Ovary (tissue), 7 donors: ENCODE measurements at regions not wholly inside any gene's neighbourhood (a gene's known extent, or its start where the extent isn't known, plus 50 kb on each side); places are given as distances from the start of the nearest gene placed in this dataset.

Experiments used
- DNase-seq, 5 donors: peaks; one replicate each; pipeline ENCODE4 v3.0.0-alpha.2; 2019 to 2020
- H3K27ac ChIP-seq, 2 donors: fragments of 200-600 bp; one replicate each; pipeline versions ENCODE4 v1.5.1 to v1.8.0; 2019 to 2022
- H3K27me3 ChIP-seq: fragments of 200-600 bp; one replicate; pipeline ENCODE4 v1.8.0; 2022
- H3K36me3 ChIP-seq: fragments of 200-600 bp; sonication (generic); one replicate; pipeline ENCODE4 v1.5.1; 2019
- H3K4me1 ChIP-seq: one replicate; pipeline ENCODE4 v1.8.1; 2013; ENCODE audit warnings: mild to moderate bottlenecking, moderate library complexity; ENCODE audit not compliant: insufficient read depth
- H3K4me3 ChIP-seq: fragments of 200-600 bp; sonication (generic); one replicate; pipeline ENCODE4 v1.5.1; 2017
- H3K9me3 ChIP-seq, 2 donors: fragments of 200-600 bp in 1 of 2; sonication (generic) in 1 of 2; one replicate each; pipeline versions ENCODE4 v1.5.1 to v1.8.1; 2013 to 2019; ENCODE audit warnings: mild to moderate bottlenecking in 1 of 2, moderate library complexity in 1 of 2
- CTCF ChIP-seq, 3 donors: fragments of 450-650 bp in 2 of 3; fragments of 200-600 bp in 1 of 3; IDR thresholded peaks; one replicate each; pipeline versions ENCODE4 v1.5.1 to v1.8.0; 2016 to 2022; ENCODE audit warnings: antibody characterized with exemption in 3 of 3, mild to moderate bottlenecking in 1 of 3
- EP300 ChIP-seq: sonication (generic); formaldehyde crosslinking; IDR thresholded peaks from one replicate; pipeline ENCODE4 v1.6.1; 2017; ENCODE audit warnings: antibody characterized with exemption
- POLR2A ChIP-seq: fragments of 450-650 bp; IDR thresholded peaks from one replicate; pipeline ENCODE4 v1.6.1; 2017; ENCODE audit warnings: antibody characterized with exemption, mild to moderate bottlenecking, moderate library complexity
- WGBS, 3 donors: extraction: QIAGEN DNeasy Blood & Tissue Kit in 1 of 3; methylation state at CpG; one replicate each; pipeline versions ENCODE4 v1.1.5 to v1.1.7; 2013 to 2017; 5-methylcytosine and 5-hydroxymethylcytosine counted together
- intact Hi-C, 4 donors: fragments of 100-400 bp; cut with DNase I; formaldehyde crosslinking; loops; one replicate each; pipeline versions ENCODE4 v1.11.0 to v1.15.1; 2022 to 2023
- donor health status: DM: no; HTN: no; CAD: no; lungs with moderate emphysema.
- donor health status: DM: no; HTN: no; CAD: no.
- donor health status: Bipolar disorder and iron deficiency.
- donor health status: DM: no; HTN: no; CAD: no.
- donor health status: DM: yes; HTN: yes; CAD: no.

- Histone ChIP-seq H3K27me3 (no peaks in the 10 kb centered on the region), H3K9me3 (no peaks in the 10 kb centered on the region), H3K36me3 (no peaks in the 10 kb centered on the region), H3K4me1 (no peaks in the 10 kb centered on the region), H3K4me3 (no peak overlapping the region), H3K27ac (no peak overlapping the region)
- WGBS, 3 donors = 83 to 89% (median 83%) methylated on average over 5 of the region's 5 CpGs
- intact Hi-C loops = no loop called here
- no peak for DNase-seq
- TF ChIP-seq EP300 (no peak), POLR2A (no peak), CTCF (IDR thresholded peaks at IDR 0.05) (no peak)
Measured at GRCh38 chr2:217105733-217106649, 246.1 kb upstream of the TNP1 start.

DNA sequence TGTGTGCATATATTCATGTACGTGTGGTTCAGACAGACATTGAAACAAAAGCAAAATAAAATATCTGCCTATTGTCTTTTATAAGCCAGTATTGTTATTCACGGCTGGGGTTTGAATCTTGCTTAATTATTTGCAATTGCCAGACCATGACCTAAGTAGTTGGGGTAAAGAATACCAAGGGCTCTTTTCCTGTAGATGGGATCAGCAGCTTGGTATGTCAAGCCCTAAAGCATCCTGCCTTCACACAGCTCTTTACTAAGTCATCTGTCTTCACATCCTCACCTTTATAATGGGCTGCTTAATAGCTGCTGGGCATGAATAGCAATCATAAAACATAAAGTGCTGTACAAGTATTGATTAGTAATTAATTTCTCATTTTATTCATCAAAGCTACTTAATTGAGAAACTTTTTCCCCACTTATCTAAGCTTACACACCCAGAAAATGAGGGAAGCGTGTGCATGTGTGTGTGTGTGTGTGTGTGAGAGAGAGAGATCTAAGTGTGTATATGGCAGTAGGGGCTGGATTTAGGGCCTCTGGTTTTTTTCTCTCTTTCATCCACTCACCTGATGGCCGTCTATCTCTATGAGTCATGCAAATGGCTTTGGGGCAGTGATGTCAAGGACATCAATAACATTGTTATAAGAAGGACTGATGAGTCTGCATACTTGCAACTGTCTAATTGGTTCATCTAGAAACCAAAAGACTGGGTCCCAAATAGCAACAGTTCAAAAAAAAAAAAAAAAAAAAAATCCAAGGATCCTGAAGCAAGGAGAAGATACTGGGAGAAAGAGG is 244.1 kb upstream of the TNP1 start:
- no peaks in the 10 kb centered on the region for H3K27me3 ChIP-seq
- TF ChIP-seq POLR2A = no peak
- TF ChIP-seq EP300 = no peak
- no peak for TF ChIP-seq CTCF (IDR thresholded peaks at IDR 0.05)
- no peak overlapping the region for H3K4me3 ChIP-seq
- no peaks in the 10 kb centered on the region for H3K4me1 ChIP-seq
- intact Hi-C loops = no loop called here
- no peak overlapping the region for H3K27ac ChIP-seq
- 87 to 93% (median 90%) methylated on average over 4 of the region's 4 CpGs for WGBS, 3 donors
- no peak for DNase-seq
- no peaks in the 10 kb centered on the region for H3K36me3 ChIP-seq
- no peaks in the 10 kb centered on the region for H3K9me3 ChIP-seq

DNA sequence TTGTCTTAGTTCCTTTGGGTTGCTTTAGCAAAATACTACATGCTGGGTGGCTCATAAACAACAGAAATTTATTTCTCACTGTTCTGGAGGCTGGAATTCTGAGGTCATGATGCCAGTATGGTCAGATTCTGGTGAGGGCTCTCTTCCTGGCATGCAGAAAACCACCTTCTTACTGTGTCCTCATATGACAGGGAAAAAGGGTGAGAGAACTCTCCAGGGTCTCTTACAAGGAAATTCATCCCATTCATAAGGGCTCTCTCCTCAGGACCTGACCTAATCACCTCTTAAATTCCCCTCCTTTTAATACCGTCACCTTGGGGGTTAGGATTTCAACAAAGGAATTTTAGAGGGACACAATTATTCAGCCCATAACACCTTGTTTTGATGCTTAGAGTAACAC is 243.1 kb upstream of the TNP1 start:
- H3K27me3 ChIP-seq = no peaks in the 10 kb centered on the region
- 68 to 85% (median 73%) methylated on average over 1 of the region's 1 CpG for WGBS, 3 donors
- DNase-seq = no peak
- TF ChIP-seq CTCF (IDR thresholded peaks at IDR 0.05) = no peak
- no peaks in the 10 kb centered on the region for H3K9me3 ChIP-seq
- no peak overlapping the region for H3K27ac ChIP-seq
- no peaks in the 10 kb centered on the region for H3K36me3 ChIP-seq
- intact Hi-C loops = no loop called here
- no peaks in the 10 kb centered on the region for H3K4me1 ChIP-seq
- no peak overlapping the region for H3K4me3 ChIP-seq

- H3K27me3 ChIP-seq = no peaks in the 10 kb centered on the region
- TF ChIP-seq EP300 (no peak), CTCF (IDR thresholded peaks at IDR 0.05) (no peak), POLR2A (no peak)
- H3K4me1 ChIP-seq = no peaks in the 10 kb centered on the region
- no peaks in the 10 kb centered on the region for H3K9me3 ChIP-seq
- no peak for DNase-seq
- H3K36me3 ChIP-seq = no peaks in the 10 kb centered on the region
- WGBS, 3 donors = 95 to 97% (median 96%) methylated on average over 6 of the region's 6 CpGs
- H3K4me3 ChIP-seq = no peak overlapping the region
- H3K27ac ChIP-seq = no peak overlapping the region
- intact Hi-C loops = no loop called here
Measured at GRCh38 chr2:217101972-217102371, 242.1 kb upstream of the TNP1 start.
